Mesothelial cell of epicardium (in vitro differentiated cells): ENCODE measurements at regions not wholly inside any gene's neighbourhood (a gene's known extent, or its start where the extent isn't known, plus 50 kb on each side); places are given as distances from the start of the nearest gene placed in this dataset.
"Not testable (repeated sequence)": the region's sequence is repeated elsewhere in the genome, so short reads cannot be mapped to it uniquely, and the experiment has no call there.

ENCODE experiments used
- DNase-seq, 2 experiments: peaks; one replicate each; pipeline ENCODE4 v3.0.0; 2021; ENCODE audit warnings: low spot score in 2 of 2; ENCODE audit not compliant: unreplicated experiment in 2 of 2
- H3K27ac Mint-ChIP-seq: 2 replicates; pipeline ENCODE4 v1.8.0; 2021; ENCODE audit warnings: mixed read lengths
- H3K27me3 Mint-ChIP-seq: 2 replicates; pipeline ENCODE4 v1.8.0; 2021; ENCODE audit warnings: low read depth, mixed read lengths
- H3K36me3 Mint-ChIP-seq: 2 replicates; pipeline ENCODE4 v1.8.0; 2021; ENCODE audit warnings: mixed read lengths
- H3K4me1 Mint-ChIP-seq: 2 replicates; pipeline ENCODE4 v1.8.0; 2021; ENCODE audit warnings: mixed read lengths
- H3K4me3 Mint-ChIP-seq: 2 replicates; pipeline ENCODE4 v1.8.0; 2021; ENCODE audit warnings: mild to moderate bottlenecking, moderate library complexity, mixed read lengths
- H3K9me3 Mint-ChIP-seq: 2 replicates; pipeline ENCODE4 v1.8.0; 2021; ENCODE audit warnings: mixed read lengths
- TF ChIP-seq, protein P1 (sequence below): fragments of 200-600 bp; sonication (generic); IDR thresholded peaks from one replicate; pipeline ENCODE4 v1.5.0; 2021; ENCODE audit warnings: antibody characterized with exemption; ENCODE audit not compliant: unreplicated experiment

DNA sequence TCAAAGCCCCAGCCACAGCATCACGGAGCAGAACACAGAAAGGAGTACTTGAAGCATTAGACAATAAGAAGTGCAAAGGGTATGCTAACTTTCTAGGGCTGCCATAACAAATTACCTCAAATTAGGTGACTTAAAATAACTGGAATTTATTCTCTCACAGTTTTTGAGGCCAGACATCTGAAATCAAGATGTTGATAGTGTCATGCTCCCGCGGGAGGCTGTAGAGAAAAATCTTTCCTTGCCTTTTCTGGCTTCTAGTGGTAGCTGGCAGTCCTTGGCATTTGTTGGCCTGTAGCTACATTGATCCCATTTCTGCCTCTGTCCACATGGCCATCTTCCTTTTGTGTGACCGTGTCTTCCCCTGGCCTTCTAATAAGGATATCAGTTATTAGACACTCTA lies 51.9 kb upstream of the SPDL1 start:
- Mint-ChIP-seq H3K36me3 (no peaks in the 10 kb centered on the region), H3K4me3 (no peak overlapping the region), H3K27me3 (peaks cover 58% of the 10 kb centered on the region), H3K4me1 (no peaks in the 10 kb centered on the region), H3K27ac (no peak overlapping the region), H3K9me3 (no peaks in the 10 kb centered on the region)
- TF ChIP-seq, protein P1, sequence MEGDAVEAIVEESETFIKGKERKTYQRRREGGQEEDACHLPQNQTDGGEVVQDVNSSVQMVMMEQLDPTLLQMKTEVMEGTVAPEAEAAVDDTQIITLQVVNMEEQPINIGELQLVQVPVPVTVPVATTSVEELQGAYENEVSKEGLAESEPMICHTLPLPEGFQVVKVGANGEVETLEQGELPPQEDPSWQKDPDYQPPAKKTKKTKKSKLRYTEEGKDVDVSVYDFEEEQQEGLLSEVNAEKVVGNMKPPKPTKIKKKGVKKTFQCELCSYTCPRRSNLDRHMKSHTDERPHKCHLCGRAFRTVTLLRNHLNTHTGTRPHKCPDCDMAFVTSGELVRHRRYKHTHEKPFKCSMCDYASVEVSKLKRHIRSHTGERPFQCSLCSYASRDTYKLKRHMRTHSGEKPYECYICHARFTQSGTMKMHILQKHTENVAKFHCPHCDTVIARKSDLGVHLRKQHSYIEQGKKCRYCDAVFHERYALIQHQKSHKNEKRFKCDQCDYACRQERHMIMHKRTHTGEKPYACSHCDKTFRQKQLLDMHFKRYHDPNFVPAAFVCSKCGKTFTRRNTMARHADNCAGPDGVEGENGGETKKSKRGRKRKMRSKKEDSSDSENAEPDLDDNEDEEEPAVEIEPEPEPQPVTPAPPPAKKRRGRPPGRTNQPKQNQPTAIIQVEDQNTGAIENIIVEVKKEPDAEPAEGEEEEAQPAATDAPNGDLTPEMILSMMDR = no peak
- no peak for DNase-seq

DNA sequence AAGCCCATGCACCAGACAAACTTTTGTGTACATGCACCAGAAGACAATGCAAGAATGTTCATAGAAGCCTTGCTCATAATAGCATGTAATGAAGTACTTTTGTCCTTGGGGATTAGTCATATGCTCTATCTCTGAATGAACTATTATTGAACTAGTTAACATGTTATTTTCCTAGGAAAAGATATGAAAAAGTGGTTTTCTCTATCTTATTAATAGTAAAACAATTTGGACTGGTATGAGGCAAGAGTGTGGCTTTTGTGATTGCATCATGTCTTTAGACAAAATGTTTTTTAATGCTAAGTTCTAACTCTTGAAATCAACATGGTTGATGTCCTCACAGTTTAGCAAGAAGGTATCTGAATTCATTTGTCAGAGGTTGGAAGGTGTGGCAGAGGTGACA lies 55.7 kb upstream of the SPDL1 start:
- Mint-ChIP-seq H3K9me3 (no peaks in the 10 kb centered on the region), H3K36me3 (no peaks in the 10 kb centered on the region), H3K27me3 (peaks cover 66% of the 10 kb centered on the region), H3K4me3 (no peak overlapping the region), H3K4me1 (no peaks in the 10 kb centered on the region), H3K27ac (no peak overlapping the region)
- TF ChIP-seq, protein P1 = no peak
- DNase-seq = no peak

DNA sequence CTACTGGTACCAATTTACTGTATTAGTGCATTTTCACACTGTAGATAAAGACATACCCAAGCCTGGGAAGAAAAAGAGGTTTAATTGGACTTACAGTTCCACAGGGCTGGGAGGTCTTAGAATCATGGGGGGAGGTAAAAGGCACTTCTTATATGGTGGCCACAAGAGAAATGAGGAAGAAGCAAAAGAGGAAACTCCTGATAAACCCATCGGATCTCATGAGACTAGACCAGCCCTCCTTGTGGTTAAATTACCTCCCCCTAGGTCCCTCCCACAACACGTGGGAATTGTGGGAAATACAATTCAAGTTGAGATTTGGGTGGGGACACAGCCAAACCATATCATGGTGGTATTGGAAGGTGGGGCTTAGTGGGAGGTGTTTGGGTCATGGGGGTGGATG lies 56.5 kb upstream of the SPDL1 start:
- Mint-ChIP-seq H3K9me3 (no peaks in the 10 kb centered on the region), H3K4me1 (no peaks in the 10 kb centered on the region), H3K4me3 (no peak overlapping the region), H3K27me3 (peaks cover 71% of the 10 kb centered on the region), H3K36me3 (no peaks in the 10 kb centered on the region), H3K27ac (no peak overlapping the region)
- no peak for DNase-seq
- TF ChIP-seq, protein P1 = no peak

DNA sequence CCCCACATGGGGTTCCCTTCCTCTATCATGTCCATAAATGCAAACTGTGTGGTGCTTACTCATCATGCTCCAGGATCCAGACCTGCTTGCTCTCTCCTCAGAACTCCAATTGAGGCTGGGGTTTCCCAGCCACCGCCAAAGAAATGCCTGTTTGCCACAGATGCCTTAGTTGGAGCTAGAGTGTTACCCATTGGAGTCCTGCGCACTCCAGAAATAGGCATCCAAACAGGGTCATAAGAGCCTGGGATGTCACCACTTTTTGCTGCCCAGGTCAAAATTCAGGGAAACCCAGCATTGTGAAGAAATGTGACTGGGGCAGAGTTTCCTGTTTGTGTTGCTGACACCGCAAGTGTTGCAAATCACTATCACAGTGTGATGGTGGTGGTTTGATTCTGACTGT lies 60.7 kb upstream of the SPDL1 start:
- H3K36me3 Mint-ChIP-seq = no peaks in the 10 kb centered on the region
- no peaks in the 10 kb centered on the region for H3K4me1 Mint-ChIP-seq
- H3K9me3 Mint-ChIP-seq = peaks cover 12% of the 10 kb centered on the region
- no peak overlapping the region for H3K4me3 Mint-ChIP-seq
- no peak overlapping the region for H3K27ac Mint-ChIP-seq
- no peak for DNase-seq
- peaks cover 51% of the 10 kb centered on the region for H3K27me3 Mint-ChIP-seq
- TF ChIP-seq, protein P1 = no peak

DNA sequence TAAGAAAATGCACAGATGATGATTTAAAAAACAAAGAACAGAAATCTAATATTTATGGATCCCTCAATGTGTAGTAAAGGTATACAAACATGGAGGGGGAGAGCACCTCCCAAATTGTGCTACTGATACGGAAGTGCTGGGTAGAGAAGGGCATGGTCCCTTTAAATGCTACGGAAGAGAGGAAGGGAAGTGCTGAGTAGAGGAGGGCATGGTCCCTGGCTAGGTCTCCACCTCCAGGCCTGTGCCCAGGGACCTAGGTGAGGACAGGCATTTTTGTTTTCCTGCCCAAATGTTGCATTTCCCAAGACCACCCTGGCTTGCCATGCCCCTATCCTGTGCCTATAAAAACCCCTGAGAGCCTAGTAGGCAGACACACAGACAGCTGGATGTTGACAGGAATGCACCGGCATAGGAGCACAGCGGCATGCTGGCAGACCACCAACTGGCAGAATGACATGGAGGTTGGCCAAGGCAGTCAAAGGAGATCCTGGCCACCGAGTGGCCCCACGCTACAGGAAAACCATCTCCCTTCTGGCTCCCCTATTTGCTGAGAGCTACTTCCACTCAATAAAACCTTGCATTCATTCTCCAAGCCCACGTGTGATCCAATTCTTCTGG lies 62.1 kb upstream of the SPDL1 start:
- Mint-ChIP-seq H3K27me3 (peaks cover 38% of the 10 kb centered on the region), H3K4me1 (no peaks in the 10 kb centered on the region), H3K9me3 (peaks cover 16% of the 10 kb centered on the region), H3K27ac (no peak overlapping the region), H3K4me3 (no peak overlapping the region), H3K36me3 (no peaks in the 10 kb centered on the region)
- no peak for DNase-seq
- TF ChIP-seq, protein P1 = no peak

DNA sequence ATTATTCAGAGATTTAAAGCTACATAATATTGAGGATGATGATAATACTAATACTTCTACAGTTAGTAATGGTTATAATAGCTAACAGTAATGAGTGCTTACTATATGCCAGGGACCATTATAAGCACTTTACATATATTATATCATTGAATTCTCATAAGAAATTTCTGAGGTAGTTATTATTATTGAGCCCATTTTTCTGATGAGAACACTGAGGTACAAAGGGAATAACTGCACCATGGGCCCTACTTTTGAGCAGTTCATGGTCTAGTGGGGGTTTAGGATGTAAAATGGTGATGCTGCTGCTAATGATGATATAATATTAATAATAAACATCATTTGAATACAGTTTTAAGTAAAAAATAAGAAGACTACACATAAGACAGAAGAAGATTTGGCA lies 64.2 kb upstream of the SPDL1 start:
- Mint-ChIP-seq H3K4me3 (no peak overlapping the region), H3K4me1 (no peaks in the 10 kb centered on the region)
- no peak for DNase-seq

DNA sequence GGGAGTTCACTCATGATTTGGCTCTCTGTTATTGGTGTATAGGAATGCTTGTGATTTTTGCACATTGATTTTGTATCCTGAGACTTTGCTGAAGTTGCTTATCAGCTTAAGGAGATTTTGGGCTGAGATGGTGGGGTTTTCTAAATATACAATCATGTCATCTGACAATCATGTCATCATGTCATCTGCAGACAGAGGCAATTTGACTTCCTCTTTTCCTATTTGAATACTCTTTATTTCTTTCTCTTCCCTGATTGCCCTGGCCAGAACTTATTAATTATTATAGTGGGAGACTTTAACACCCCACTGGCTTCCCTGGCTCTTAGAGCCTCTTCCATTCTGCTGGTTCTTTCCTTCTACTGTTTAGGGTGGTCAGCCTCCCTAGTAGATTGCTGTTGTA lies 64.8 kb upstream of the SPDL1 start:
- DNase-seq, H3K27ac Mint-ChIP-seq, H3K36me3 Mint-ChIP-seq, H3K4me3 Mint-ChIP-seq, H3K4me1 Mint-ChIP-seq: not testable (repeated sequence)
- Mint-ChIP-seq H3K9me3 (peaks cover 16% of the 10 kb centered on the region), H3K27me3 (peaks cover 27% of the 10 kb centered on the region)

More for the DNA sequence above, 64.2 kb upstream of the SPDL1 start:
- Mint-ChIP-seq H3K27ac (no peak overlapping the region), H3K27me3 (peaks cover 29% of the 10 kb centered on the region), H3K36me3 (no peaks in the 10 kb centered on the region), H3K9me3 (peaks cover 16% of the 10 kb centered on the region)
- TF ChIP-seq, protein P1 = no peak
